Psoas muscle (tissue), 7 donors: ENCODE measurements at regions not wholly inside any gene's neighbourhood (a gene's known extent, or its start where the extent isn't known, plus 50 kb on each side); places are given as distances from the start of the nearest gene placed in this dataset.

Experiments
- ATAC-seq, 4 donors: fragments of 200-7000 bp; cut with Tn5 transposase; one replicate each; pipeline ENCODE4 v1.9.1; 2020; ENCODE audit warnings: moderate library complexity in 3 of 4, mild to moderate bottlenecking in 2 of 4
- DNase-seq, 2 donors: peaks; one replicate each; pipeline ENCODE4 v3.0.0-alpha.2; 2020
- H3K27ac ChIP-seq: fragments of 200-600 bp; one replicate; pipeline ENCODE4 v1.8.0; 2022
- H3K27me3 ChIP-seq, 3 donors: fragments of 200-600 bp in 1 of 3; one replicate each; pipeline versions ENCODE4 v1.6.1 to v1.8.0; 2013 to 2022; ENCODE audit warnings: low read length in 2 of 3, mild to moderate bottlenecking in 2 of 3, moderate library complexity in 1 of 3; ENCODE audit not compliant: insufficient read depth in 3 of 3
- H3K36me3 ChIP-seq, 2 donors: fragments of 200-600 bp in 1 of 2; one replicate each; pipeline versions ENCODE4 v1.6.1 to v1.8.0; 2013 to 2022; ENCODE audit warnings: low read depth in 1 of 2, mild to moderate bottlenecking in 1 of 2, moderate library complexity in 1 of 2; ENCODE audit not compliant: insufficient read depth in 1 of 2
- H3K4me1 ChIP-seq: fragments of 200-600 bp; one replicate; pipeline ENCODE4 v1.8.0; 2022
- H3K4me3 ChIP-seq: fragments of 200-600 bp; one replicate; pipeline ENCODE4 v1.8.0; 2022; ENCODE audit warnings: mild to moderate bottlenecking
- H3K9me3 ChIP-seq: fragments of 200-600 bp; one replicate; pipeline ENCODE4 v1.8.0; 2022
- WGBS, 3 donors: extraction: QIAGEN DNeasy Blood & Tissue Kit; methylation state at CpG; one replicate each; pipeline versions ENCODE4 v1.1.6 to v1.1.7; 2013; 5-methylcytosine and 5-hydroxymethylcytosine counted together
- intact Hi-C, 2 donors: fragments of 100-400 bp; cut with DNase I; formaldehyde crosslinking; loops; one replicate each; pipeline versions ENCODE4 v1.11.0 to v1.14.2; 2022
- TF ChIP-seq, protein P1 (sequence below): fragments of 200-600 bp; IDR thresholded peaks from one replicate; pipeline ENCODE4 v1.8.0; 2022; ENCODE audit warnings: antibody characterized with exemption
- donor health status: healthy with polysubstance abuse.
- donor health status: DM: no; HTN: no; CAD: no; lungs with moderate emphysema.
- donor health status: Bipolar disorder and iron deficiency.
- donor health status: healthy.
- donor health status: DM: yes; HTN: yes; CAD: no.
- donor health status: DM: no; HTN: no; CAD: no.
- donor health status: DM: yes; HTN: yes; CAD: no.

DNA sequence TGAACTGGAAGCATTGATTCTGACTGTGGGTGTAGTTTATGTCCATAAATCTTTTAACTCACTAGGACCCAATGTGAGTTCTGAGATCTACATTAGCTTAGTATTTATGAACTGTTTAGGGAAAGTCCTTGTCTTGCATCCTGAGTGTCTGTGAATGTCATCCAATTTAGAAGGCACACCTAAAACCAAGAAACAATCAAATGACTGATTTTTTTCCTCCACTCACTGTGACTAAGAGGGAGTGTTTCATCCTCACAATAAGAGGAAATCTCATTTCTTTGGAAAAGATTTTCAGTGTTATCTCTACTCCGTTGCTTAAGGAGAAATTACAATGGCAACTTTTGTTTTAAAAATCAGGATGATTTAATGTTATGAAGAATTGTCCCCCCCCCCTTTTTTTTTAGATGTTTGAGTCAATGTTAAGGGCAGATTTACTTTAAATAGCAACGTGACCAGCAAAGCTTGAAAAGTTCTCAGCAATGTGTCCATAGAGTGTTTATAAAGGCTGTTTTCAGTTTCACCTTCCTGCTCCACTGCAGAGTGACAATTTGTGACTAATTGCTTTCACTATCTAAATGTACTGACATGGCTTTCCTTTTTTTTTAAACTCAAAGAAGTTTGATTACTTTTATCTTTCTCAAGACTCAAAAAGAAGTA lies 173.0 kb downstream of the SPCS3 start:
- no peak for ATAC-seq
- DNase-seq = no peak
- Histone ChIP-seq H3K36me3 (no peaks in the 10 kb centered on the region), H3K27me3 (no peaks in the 10 kb centered on the region), H3K4me1 (no peaks in the 10 kb centered on the region), H3K9me3 (peaks cover 6% of the 10 kb centered on the region), H3K27ac (no peak overlapping the region), H3K4me3 (no peak overlapping the region)
- 45 to 47% (median 46%) methylated on average over 2 of the region's 2 CpGs for WGBS, 3 donors
- TF ChIP-seq, protein P1, sequence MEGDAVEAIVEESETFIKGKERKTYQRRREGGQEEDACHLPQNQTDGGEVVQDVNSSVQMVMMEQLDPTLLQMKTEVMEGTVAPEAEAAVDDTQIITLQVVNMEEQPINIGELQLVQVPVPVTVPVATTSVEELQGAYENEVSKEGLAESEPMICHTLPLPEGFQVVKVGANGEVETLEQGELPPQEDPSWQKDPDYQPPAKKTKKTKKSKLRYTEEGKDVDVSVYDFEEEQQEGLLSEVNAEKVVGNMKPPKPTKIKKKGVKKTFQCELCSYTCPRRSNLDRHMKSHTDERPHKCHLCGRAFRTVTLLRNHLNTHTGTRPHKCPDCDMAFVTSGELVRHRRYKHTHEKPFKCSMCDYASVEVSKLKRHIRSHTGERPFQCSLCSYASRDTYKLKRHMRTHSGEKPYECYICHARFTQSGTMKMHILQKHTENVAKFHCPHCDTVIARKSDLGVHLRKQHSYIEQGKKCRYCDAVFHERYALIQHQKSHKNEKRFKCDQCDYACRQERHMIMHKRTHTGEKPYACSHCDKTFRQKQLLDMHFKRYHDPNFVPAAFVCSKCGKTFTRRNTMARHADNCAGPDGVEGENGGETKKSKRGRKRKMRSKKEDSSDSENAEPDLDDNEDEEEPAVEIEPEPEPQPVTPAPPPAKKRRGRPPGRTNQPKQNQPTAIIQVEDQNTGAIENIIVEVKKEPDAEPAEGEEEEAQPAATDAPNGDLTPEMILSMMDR = no peak
- intact Hi-C loops = no loop called here

DNA sequence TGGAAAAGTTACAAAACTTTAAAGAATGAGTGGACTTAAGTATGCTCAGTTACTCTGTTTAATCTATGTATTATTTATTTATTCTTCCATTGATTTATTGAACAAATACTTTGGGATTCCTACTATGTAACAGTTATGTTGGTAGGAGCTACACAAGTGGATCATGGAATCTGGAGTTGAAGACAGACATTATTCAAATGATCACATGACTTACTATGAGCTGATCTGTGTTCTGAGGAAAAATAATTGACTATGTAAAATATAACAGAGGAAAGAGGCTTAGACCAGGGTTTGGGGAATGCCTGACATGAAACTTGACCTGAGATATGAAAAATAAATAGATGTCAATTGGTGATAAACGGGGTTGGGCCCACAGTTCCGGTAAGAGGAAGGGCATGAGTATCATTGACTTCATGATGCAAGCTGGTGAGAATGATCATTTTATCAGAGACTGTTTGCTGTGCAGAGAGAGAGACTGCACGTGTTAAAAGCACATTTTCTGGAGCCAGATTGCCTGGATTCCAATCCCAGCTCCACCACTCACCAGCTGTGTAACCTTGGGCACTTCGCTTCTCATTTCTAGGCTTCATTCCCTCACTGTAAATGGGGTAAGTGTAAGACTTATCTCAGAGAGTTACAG lies 179.0 kb downstream of the SPCS3 start:
- no peak for ATAC-seq
- intact Hi-C loops = no loop called here
- Histone ChIP-seq H3K27ac (no peak overlapping the region), H3K4me3 (no peak overlapping the region), H3K27me3 (no peaks in the 10 kb centered on the region), H3K9me3 (peaks cover 6% of the 10 kb centered on the region), H3K4me1 (no peaks in the 10 kb centered on the region), H3K36me3 (no peaks in the 10 kb centered on the region)
- TF ChIP-seq, protein P1 = no peak
- no peak for DNase-seq
- WGBS, 3 donors = 46 to 62% (median 53%) methylated on average over 4 of the region's 4 CpGs

DNA sequence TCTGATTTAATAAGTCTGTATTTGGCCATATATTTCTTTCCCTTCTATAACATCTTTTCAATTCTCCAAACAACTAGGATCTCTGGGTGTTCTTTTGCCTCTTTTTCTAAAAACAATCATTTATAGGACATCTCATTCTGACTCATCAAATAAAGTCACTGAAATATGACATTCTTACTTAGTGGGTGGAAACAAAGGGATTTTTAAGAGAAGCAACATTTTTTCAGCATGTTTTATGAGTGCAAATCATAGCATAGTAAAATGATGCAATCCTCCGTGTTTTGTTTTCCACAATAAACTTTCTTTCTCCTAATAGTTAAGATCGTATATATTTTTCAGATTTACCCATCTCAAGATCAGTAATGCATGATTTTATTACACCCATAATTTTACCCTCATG lies 179.8 kb downstream of the SPCS3 start:
- no peak overlapping the region for H3K27ac ChIP-seq
- no peak for DNase-seq
- H3K27me3 ChIP-seq = no peaks in the 10 kb centered on the region
- no peak for ATAC-seq
- 58 to 67% (median 66%) methylated on average over 2 of the region's 2 CpGs for WGBS, 3 donors
- intact Hi-C loops = no loop called here
- H3K4me1 ChIP-seq = no peaks in the 10 kb centered on the region
- TF ChIP-seq, protein P1 = no peak
- H3K36me3 ChIP-seq = no peaks in the 10 kb centered on the region
- no peak overlapping the region for H3K4me3 ChIP-seq
- H3K9me3 ChIP-seq = peaks cover 6% of the 10 kb centered on the region

DNA sequence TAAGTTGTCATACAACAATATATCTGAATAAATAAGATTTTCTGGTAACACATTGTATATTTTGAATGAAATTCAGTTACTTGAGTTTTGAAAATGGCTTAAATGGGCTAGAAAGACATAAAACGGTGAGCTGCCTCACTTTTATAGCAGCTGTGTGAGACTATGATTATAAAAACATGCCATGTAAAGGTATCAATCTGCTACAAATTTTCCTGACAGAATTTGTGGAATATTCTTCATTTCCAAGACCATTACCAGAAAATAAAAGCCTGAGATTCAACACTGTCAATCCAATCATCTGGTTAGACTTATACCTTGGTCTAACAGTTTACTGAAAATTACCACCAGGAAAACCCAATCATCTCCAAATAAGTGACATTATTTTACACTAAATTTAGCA lies 181.1 kb downstream of the SPCS3 start:
- 48 to 71% (median 66%) methylated on average over 1 of the region's 1 CpG for WGBS, 3 donors
- no peak for ATAC-seq

More for the DNA sequence above, 181.1 kb downstream of the SPCS3 start:
- Histone ChIP-seq H3K27ac (no peak overlapping the region), H3K4me1 (no peaks in the 10 kb centered on the region), H3K27me3 (no peaks in the 10 kb centered on the region), H3K9me3 (peaks cover 6% of the 10 kb centered on the region), H3K36me3 (no peaks in the 10 kb centered on the region), H3K4me3 (no peak overlapping the region)
- intact Hi-C loops = no loop called here
- DNase-seq = no peak
- TF ChIP-seq, protein P1 = no peak
